ENCODE measurements at regions not wholly inside any gene's neighbourhood (a gene's known extent, or its start where the extent isn't known, plus 50 kb on each side); places are given as distances from the start of the nearest gene placed in this dataset.

DNA sequence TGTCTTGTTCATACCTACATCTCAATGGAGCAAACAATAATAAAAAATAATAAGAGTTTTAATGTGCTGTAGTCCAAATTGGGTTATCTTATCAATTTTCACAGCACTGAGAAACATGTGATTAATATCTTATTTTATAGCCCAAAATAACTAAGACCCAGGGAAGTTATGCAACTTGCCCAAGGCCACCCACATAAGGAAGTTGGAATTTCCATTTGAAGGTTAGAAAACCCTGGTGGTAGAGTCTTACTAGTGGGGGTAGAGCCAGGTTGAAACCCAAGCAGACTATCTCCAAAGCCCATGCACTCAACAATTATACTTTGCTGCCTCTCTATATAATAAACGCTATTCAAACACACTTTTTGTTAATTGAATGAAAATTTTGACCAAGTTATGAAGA is 270.0 kb upstream of the CAND1 start:
- H3K27ac ChIP-seq (ENCODE audit: low read depth, low read length), result no peak overlapping the region
- WGBS (ENCODE audit: insufficient coverage), result no CpG with 5 or more reads among the region's 1 CpG
- no peaks in the 10 kb centered on the region for H3K27me3 ChIP-seq (ENCODE audit: control insufficient read depth, insufficient read depth, low read length)
- no peaks in the 10 kb centered on the region for H3K4me1 ChIP-seq (ENCODE audit: control insufficient read depth, insufficient read depth, low read length)
- no peak for DNase-seq (ENCODE audit: low read depth in 4 of 6, low spot score in 6 of 6)
- H3K4me3 ChIP-seq (ENCODE audit: low read depth, low read length), result no peak overlapping the region
- no peaks in the 10 kb centered on the region for H3K36me3 ChIP-seq (ENCODE audit: control insufficient read depth, insufficient read depth, low read length)
- H3K9me3 ChIP-seq (ENCODE audit: control insufficient read depth, insufficient read depth, low read length), result no peaks in the 10 kb centered on the region

DNA sequence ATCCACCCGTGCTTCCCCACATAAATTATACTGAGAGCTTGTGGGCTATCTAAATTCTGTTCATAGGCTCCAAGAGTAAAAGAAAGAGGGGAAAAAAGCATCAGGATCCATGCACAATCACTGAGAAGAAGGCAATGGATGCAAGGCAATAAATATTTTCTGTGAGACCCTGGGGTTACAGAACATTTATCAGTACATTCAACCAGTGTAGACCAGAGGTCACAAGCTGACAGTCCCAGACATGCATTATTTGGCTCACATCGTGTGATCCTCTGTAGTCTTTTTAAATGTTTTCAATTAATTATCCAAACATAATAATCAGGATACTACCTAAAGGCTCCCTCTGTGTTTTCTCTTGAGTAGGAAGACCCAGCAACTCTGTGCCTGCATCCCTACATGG is 267.9 kb upstream of the CAND1 start:
- H3K4me1 ChIP-seq (ENCODE audit: control insufficient read depth, insufficient read depth, low read length), result no peaks in the 10 kb centered on the region
- H3K4me3 ChIP-seq (ENCODE audit: low read depth, low read length), result no peak overlapping the region
- no peak overlapping the region for H3K27ac ChIP-seq (ENCODE audit: low read depth, low read length)
- no peaks in the 10 kb centered on the region for H3K27me3 ChIP-seq (ENCODE audit: control insufficient read depth, insufficient read depth, low read length)
- no CpG with 5 or more reads among the region's 2 CpGs for WGBS (ENCODE audit: insufficient coverage)
- no peak for DNase-seq (ENCODE audit: low read depth in 4 of 6, low spot score in 6 of 6)
- no peaks in the 10 kb centered on the region for H3K9me3 ChIP-seq (ENCODE audit: control insufficient read depth, insufficient read depth, low read length)
- H3K36me3 ChIP-seq (ENCODE audit: control insufficient read depth, insufficient read depth, low read length), result no peaks in the 10 kb centered on the region

DNA sequence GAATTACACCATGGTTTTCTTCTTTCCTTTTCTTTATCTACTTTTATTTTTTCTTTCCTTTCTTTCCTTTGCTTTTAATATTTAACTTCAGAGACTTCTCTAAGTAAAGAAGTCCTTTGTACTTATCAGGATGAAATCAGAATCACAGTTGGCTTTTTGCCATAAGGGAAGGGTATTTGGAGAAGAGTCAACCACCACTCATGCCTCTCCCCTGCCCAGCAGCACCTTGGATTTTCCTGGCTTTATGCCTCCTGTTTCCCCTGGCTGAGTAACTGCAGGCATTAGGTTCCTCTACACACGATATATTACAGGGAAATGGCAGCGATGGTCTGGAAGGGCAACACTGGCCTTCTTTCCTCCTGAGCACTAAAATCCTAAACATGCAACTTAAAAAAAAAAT is 266.4 kb upstream of the CAND1 start:
- 83% methylated on average over 1 of the region's 2 CpGs for WGBS (ENCODE audit: insufficient coverage)
- H3K4me3 ChIP-seq (ENCODE audit: low read depth, low read length), result no peak overlapping the region
- no peaks in the 10 kb centered on the region for H3K27me3 ChIP-seq (ENCODE audit: control insufficient read depth, insufficient read depth, low read length)
- no peak overlapping the region for H3K27ac ChIP-seq (ENCODE audit: low read depth, low read length)
- no peaks in the 10 kb centered on the region for H3K9me3 ChIP-seq (ENCODE audit: control insufficient read depth, insufficient read depth, low read length)
- H3K4me1 ChIP-seq (ENCODE audit: control insufficient read depth, insufficient read depth, low read length), result no peaks in the 10 kb centered on the region
- DNase-seq (ENCODE audit: low read depth in 4 of 6, low spot score in 6 of 6), result no peak
- H3K36me3 ChIP-seq (ENCODE audit: control insufficient read depth, insufficient read depth, low read length), result no peaks in the 10 kb centered on the region

DNA sequence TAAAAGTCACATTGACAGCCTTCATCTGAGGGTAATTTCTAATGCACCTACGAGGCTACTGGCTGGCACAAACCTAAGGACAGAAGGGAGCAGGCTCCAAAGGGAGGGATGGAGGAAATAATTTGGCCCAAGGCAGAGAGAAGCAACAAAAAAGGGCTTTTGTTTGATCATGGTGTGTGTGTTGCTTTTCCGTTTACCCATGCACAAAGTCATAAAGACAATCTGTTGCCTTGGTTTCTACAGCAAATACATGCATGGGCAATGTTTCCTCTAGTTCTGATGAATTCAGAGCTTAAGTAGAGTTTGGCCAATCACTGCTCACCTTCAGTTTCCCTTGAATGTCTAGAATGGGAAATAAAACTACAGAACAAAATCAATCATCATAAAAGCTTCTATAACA is 262.5 kb upstream of the CAND1 start:
- no peaks in the 10 kb centered on the region for H3K4me1 ChIP-seq (ENCODE audit: control insufficient read depth, insufficient read depth, low read length)
- no peak overlapping the region for H3K4me3 ChIP-seq (ENCODE audit: low read depth, low read length)
- WGBS (ENCODE audit: insufficient coverage), result 60% methylated on average over 1 of the region's 2 CpGs
- no peak overlapping the region for H3K27ac ChIP-seq (ENCODE audit: low read depth, low read length)
- H3K9me3 ChIP-seq (ENCODE audit: control insufficient read depth, insufficient read depth, low read length), result no peaks in the 10 kb centered on the region
- DNase-seq (ENCODE audit: low read depth in 4 of 6, low spot score in 6 of 6), result no peak
- no peaks in the 10 kb centered on the region for H3K36me3 ChIP-seq (ENCODE audit: control insufficient read depth, insufficient read depth, low read length)
- H3K27me3 ChIP-seq (ENCODE audit: control insufficient read depth, insufficient read depth, low read length), result no peaks in the 10 kb centered on the region

DNA sequence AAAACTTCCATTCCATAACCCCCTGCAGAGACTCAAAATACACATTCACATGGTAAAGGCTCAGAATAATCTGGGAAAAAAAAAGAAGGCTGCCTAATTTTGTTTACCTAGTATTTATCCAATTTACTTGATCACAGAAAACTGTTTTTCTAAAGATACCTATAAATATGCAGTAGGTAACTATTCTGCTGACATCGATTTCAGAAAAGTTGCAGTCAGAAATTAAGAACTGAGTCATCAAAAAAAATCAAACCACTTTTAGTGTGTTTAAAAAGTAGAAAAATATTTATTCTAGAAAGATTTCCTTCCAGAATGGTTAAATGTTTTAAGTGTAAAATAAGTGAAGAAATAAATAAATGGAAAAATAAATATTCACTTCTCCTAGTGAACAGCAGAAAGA is 254.5 kb upstream of the CAND1 start:
- H3K27me3 ChIP-seq (ENCODE audit: control insufficient read depth, insufficient read depth, low read length), result no peaks in the 10 kb centered on the region
- no peak for DNase-seq (ENCODE audit: low read depth in 4 of 6, low spot score in 6 of 6)
- no peak overlapping the region for H3K27ac ChIP-seq (ENCODE audit: low read depth, low read length)
- H3K9me3 ChIP-seq (ENCODE audit: control insufficient read depth, insufficient read depth, low read length), result no peaks in the 10 kb centered on the region
- H3K4me1 ChIP-seq (ENCODE audit: control insufficient read depth, insufficient read depth, low read length), result peaks cover 4% of the 10 kb centered on the region
- no peaks in the 10 kb centered on the region for H3K36me3 ChIP-seq (ENCODE audit: control insufficient read depth, insufficient read depth, low read length)
- H3K4me3 ChIP-seq (ENCODE audit: low read depth, low read length), result no peak overlapping the region
- no CpG with 5 or more reads among the region's 1 CpG for WGBS (ENCODE audit: insufficient coverage)

DNA sequence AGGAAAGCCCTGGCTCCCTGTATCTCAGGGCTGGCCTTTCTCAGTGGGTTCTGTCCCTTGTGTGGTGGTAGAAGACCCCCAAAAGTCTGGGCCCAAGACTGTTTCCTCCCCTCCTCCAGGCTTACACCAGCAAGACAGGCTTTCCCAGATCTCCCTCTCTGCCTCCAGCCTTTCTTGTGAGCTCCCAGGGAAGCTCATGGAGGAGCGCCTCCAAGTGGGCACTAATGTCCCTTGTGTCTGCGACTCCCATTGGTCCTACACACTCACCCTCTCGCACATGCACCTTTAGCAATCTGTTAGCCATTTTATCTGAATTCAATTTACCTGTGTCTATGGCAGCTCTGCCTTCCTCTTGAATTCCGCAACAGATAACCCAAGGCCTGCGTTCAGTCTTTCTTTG is 251.1 kb upstream of the CAND1 start:
- no peaks in the 10 kb centered on the region for H3K9me3 ChIP-seq (ENCODE audit: control insufficient read depth, insufficient read depth, low read length)
- H3K27ac ChIP-seq (ENCODE audit: low read depth, low read length), result no peak overlapping the region
- no peak for DNase-seq (ENCODE audit: low read depth in 4 of 6, low spot score in 6 of 6)
- no peak overlapping the region for H3K4me3 ChIP-seq (ENCODE audit: low read depth, low read length)
- H3K36me3 ChIP-seq (ENCODE audit: control insufficient read depth, insufficient read depth, low read length), result no peaks in the 10 kb centered on the region
- H3K27me3 ChIP-seq (ENCODE audit: control insufficient read depth, insufficient read depth, low read length), result no peaks in the 10 kb centered on the region
- WGBS (ENCODE audit: insufficient coverage), result 96% methylated on average over 5 of the region's 5 CpGs
- H3K4me1 ChIP-seq (ENCODE audit: control insufficient read depth, insufficient read depth, low read length), result peaks cover 4% of the 10 kb centered on the region

DNA sequence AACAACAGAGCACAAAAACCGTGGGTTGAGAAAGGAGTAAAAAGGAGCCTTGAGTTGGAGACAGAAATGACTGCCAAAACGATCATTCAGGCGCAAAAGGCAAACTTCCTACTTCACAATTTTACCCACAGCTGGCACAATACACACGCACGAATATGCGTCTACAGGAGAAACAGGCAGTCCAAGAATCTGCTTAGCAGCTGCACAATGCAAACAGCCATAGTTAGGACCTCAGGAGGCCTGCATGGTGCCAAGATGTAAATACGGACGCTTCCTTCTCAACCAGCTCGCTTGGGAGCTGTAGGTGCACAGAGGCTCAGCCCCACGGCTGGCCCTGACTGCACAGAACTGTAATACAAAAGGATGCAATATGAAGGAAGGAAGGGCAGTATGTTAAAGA is 250.1 kb upstream of the CAND1 start:
- H3K27ac ChIP-seq (ENCODE audit: low read depth, low read length), result peak overlapping the region; percentile 70
- no peak overlapping the region for H3K4me3 ChIP-seq (ENCODE audit: low read depth, low read length)
- DNase-seq (ENCODE audit: low read depth in 4 of 6, low spot score in 6 of 6), result peak in 2 of 6 donors; percentile 61 to 79

DNA sequence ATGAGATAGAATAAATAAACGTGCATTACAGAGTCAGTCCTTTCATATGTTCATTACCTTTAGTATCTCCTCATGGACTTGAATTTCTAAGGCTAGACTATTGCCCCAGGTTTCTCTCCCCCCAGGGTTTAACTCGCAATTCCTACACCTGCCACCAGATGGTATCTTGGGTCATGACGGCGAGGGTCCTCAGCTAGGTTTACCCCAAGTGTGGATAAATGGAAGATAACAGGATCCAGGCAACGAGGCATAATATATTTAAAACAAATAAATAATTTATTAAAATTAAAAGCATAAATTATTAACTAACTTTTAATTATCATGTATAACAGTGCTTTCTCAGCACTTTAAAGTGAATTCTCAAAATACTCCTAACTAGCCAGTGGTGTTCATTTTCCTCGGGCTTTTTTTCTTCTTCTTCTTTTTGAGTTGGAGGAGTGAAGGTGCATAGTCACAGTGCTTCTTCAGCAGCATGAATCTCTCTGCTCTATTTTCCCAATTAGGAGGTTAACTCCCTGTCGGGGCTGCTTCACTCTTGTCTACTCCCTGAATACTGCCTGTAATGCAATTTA is 243.5 kb upstream of the CAND1 start:
- peak in 2 of 6 donors; percentile 29 to 55 for DNase-seq (ENCODE audit: low read depth in 4 of 6, low spot score in 6 of 6)
- Histone ChIP-seq H3K9me3 (ENCODE audit: control insufficient read depth, insufficient read depth, low read length) (no peaks in the 10 kb centered on the region), H3K4me3 (ENCODE audit: low read depth, low read length) (no peak overlapping the region), H3K27me3 (ENCODE audit: control insufficient read depth, insufficient read depth, low read length) (no peaks in the 10 kb centered on the region), H3K27ac (ENCODE audit: low read depth, low read length) (no peak overlapping the region), H3K4me1 (ENCODE audit: control insufficient read depth, insufficient read depth, low read length) (no peaks in the 10 kb centered on the region), H3K36me3 (ENCODE audit: control insufficient read depth, insufficient read depth, low read length) (no peaks in the 10 kb centered on the region)
- no CpG with 5 or more reads among the region's 7 CpGs for WGBS (ENCODE audit: insufficient coverage)

More for the DNA sequence above, 250.1 kb upstream of the CAND1 start:
- Histone ChIP-seq H3K9me3 (ENCODE audit: control insufficient read depth, insufficient read depth, low read length) (no peaks in the 10 kb centered on the region), H3K4me1 (ENCODE audit: control insufficient read depth, insufficient read depth, low read length) (peaks cover 4% of the 10 kb centered on the region), H3K27me3 (ENCODE audit: control insufficient read depth, insufficient read depth, low read length) (no peaks in the 10 kb centered on the region), H3K36me3 (ENCODE audit: control insufficient read depth, insufficient read depth, low read length) (no peaks in the 10 kb centered on the region)
- 15% methylated on average over 7 of the region's 10 CpGs for WGBS (ENCODE audit: insufficient coverage)

DNA sequence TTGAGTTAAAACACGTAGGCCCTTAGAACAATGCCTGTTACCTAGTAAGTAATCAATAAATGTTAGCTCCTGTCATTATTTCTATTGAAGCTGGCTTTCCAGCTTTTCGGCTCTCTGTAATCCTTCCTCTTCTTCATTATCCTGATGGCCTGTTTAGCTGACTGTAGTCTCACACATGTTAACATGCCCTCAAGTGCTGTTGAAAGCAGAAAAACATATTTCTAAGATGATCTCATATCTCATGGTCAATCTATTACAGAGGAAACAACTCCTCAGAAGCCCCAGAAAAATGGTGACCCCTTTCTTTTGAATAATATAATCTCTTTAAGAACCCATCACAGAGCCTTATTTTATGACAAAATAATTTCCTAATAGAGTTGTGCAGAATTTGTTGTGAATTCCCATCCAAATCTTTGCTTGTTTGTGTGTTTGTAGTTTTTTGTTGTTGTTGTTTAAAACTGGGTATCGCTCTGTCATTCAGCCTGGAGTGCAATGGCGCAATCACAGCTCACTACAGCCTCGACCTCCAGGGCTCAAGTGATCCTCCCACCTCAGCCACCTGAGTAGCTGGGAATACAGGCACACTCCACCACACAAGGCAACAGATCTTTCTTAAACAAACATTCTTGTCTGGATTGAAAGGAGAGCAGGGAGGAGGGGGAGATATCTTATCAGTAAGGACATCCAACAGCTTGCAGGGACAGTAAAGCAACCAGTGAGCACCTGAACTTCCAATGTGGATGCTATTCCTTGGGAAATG is 242.5 kb upstream of the CAND1 start:
- Histone ChIP-seq H3K4me1 (ENCODE audit: control insufficient read depth, insufficient read depth, low read length) (no peaks in the 10 kb centered on the region), H3K4me3 (ENCODE audit: low read depth, low read length) (no peak overlapping the region), H3K27ac (ENCODE audit: low read depth, low read length) (no peak overlapping the region), H3K27me3 (ENCODE audit: control insufficient read depth, insufficient read depth, low read length) (no peaks in the 10 kb centered on the region), H3K36me3 (ENCODE audit: control insufficient read depth, insufficient read depth, low read length) (no peaks in the 10 kb centered on the region), H3K9me3 (ENCODE audit: control insufficient read depth, insufficient read depth, low read length) (no peaks in the 10 kb centered on the region)
- WGBS (ENCODE audit: insufficient coverage), result 100% methylated on average over 1 of the region's 5 CpGs
- DNase-seq (ENCODE audit: low read depth in 4 of 6, low spot score in 6 of 6), result no peak

DNA sequence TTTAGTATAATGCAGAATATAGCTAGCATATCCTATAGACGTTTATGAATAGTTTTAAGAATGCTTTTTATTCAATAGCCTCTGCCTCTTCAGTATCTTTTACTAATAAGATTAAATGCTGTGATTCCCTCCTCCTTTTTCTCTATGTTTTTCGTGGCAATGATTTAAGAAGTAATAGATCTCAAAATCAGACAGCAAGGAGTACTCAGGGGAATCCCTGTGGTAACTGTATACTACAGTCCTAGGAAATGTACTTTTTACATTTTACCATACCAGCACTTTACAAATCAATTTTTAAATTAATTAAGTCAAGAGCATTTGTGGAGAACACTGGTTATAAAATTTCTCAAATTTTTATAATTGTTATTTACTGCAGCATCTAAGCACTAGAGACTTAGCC is 240.6 kb upstream of the CAND1 start:
- Histone ChIP-seq H3K27ac (ENCODE audit: low read depth, low read length) (no peak overlapping the region), H3K4me1 (ENCODE audit: control insufficient read depth, insufficient read depth, low read length) (no peaks in the 10 kb centered on the region), H3K36me3 (ENCODE audit: control insufficient read depth, insufficient read depth, low read length) (no peaks in the 10 kb centered on the region), H3K4me3 (ENCODE audit: low read depth, low read length) (no peak overlapping the region), H3K9me3 (ENCODE audit: control insufficient read depth, insufficient read depth, low read length) (no peaks in the 10 kb centered on the region), H3K27me3 (ENCODE audit: control insufficient read depth, insufficient read depth, low read length) (no peaks in the 10 kb centered on the region)
- no peak for DNase-seq (ENCODE audit: low read depth in 4 of 6, low spot score in 6 of 6)
- no CpG with 5 or more reads among the region's 2 CpGs for WGBS (ENCODE audit: insufficient coverage)

Data from spinal cord (tissue), 9 donors.